ENCODE measurements at regions not wholly inside any gene's neighbourhood (a gene's known extent, or its start where the extent isn't known, plus 50 kb on each side); places are given as distances from the start of the nearest gene placed in this dataset.
A peak's percentile ranks its signal among the peaks of the same experiment; 100 is the strongest.
"Not testable (repeated sequence)": the region's sequence is repeated elsewhere in the genome, so short reads cannot be mapped to it uniquely, and the experiment has no call there.

GRCh38 chr15:81828135-81828534 is 217.7 kb downstream of the MEX3B start:
- no peak for DNase-seq (ENCODE audit: low read depth in 4 of 4, low spot score in 1 of 4)

- no peak for DNase-seq (ENCODE audit: low read depth in 4 of 4, low spot score in 1 of 4)
These were observed 220.7 kb downstream of the MEX3B start for GRCh38 chr15:81825136-81825535.

GRCh38 chr15:81822587-81822986 is 223.2 kb downstream of the MEX3B start:
- DNase-seq (ENCODE audit: low read depth in 4 of 4, low spot score in 1 of 4), result not testable (repeated sequence)

GRCh38 chr15:81819924-81820635 is 225.7 kb downstream of the MEX3B start:
- DNase-seq (ENCODE audit: low read depth in 4 of 4, low spot score in 1 of 4), result no peak

GRCh38 chr15:81814882-81815455 is 230.8 kb downstream of the MEX3B start:
- no peak for DNase-seq (ENCODE audit: low read depth in 4 of 4, low spot score in 1 of 4)

- DNase-seq (ENCODE audit: low read depth in 4 of 4, low spot score in 1 of 4), result no peak
These were observed 232.6 kb downstream of the MEX3B start for GRCh38 chr15:81813215-81813614.

- no peak for DNase-seq (ENCODE audit: low read depth in 4 of 4, low spot score in 1 of 4)
These were observed 233.4 kb downstream of the MEX3B start for GRCh38 chr15:81812456-81812855.

GRCh38 chr15:81811736-81812135 is 234.1 kb downstream of the MEX3B start:
- DNase-seq (ENCODE audit: low read depth in 4 of 4, low spot score in 1 of 4), result no peak

- peak in 1 of 4 experiments; percentile 1 for DNase-seq (ENCODE audit: low read depth in 4 of 4, low spot score in 1 of 4)
These were observed 236.3 kb downstream of the MEX3B start for GRCh38 chr15:81809543-81809942.

GRCh38 chr15:81807806-81808205 is 238.0 kb downstream of the MEX3B start:
- no peak for DNase-seq (ENCODE audit: low read depth in 4 of 4, low spot score in 1 of 4)

- no peak for DNase-seq (ENCODE audit: low read depth in 4 of 4, low spot score in 1 of 4)
These were observed 238.6 kb downstream of the MEX3B start for GRCh38 chr15:81807186-81807585.

- no peak for DNase-seq (ENCODE audit: low read depth in 4 of 4, low spot score in 1 of 4)
These were observed 249.9 kb downstream of the MEX3B start for GRCh38 chr15:81795899-81796298.

- DNase-seq (ENCODE audit: low read depth in 4 of 4, low spot score in 1 of 4), result no peak
These were observed 253.2 kb downstream of the MEX3B start for GRCh38 chr15:81792646-81793045.

GRCh38 chr15:81791322-81791721 is 254.5 kb downstream of the MEX3B start:
- DNase-seq (ENCODE audit: low read depth in 4 of 4, low spot score in 1 of 4), result not testable (repeated sequence)

GRCh38 chr15:81789403-81789802 is 256.4 kb downstream of the MEX3B start:
- DNase-seq (ENCODE audit: low read depth in 4 of 4, low spot score in 1 of 4), result no peak

GRCh38 chr15:81786776-81787175 is 259.0 kb downstream of the MEX3B start:
- no peak for DNase-seq (ENCODE audit: low read depth in 4 of 4, low spot score in 1 of 4)

- no peak for DNase-seq (ENCODE audit: low read depth in 4 of 4, low spot score in 1 of 4)
These were observed 260.1 kb downstream of the MEX3B start for GRCh38 chr15:81785679-81786078.

GRCh38 chr15:81785181-81785580 is 260.6 kb downstream of the MEX3B start:
- DNase-seq (ENCODE audit: low read depth in 4 of 4, low spot score in 1 of 4), result no peak

GRCh38 chr15:81784751-81785150 is 261.1 kb downstream of the MEX3B start:
- no peak for DNase-seq (ENCODE audit: low read depth in 4 of 4, low spot score in 1 of 4)

- DNase-seq (ENCODE audit: low read depth in 4 of 4, low spot score in 1 of 4), result no peak
These were observed 262.2 kb downstream of the MEX3B start for GRCh38 chr15:81783586-81783985.

- no peak for DNase-seq (ENCODE audit: low read depth in 4 of 4, low spot score in 1 of 4)
These were observed 262.7 kb downstream of the MEX3B start for GRCh38 chr15:81783076-81783475.

- DNase-seq (ENCODE audit: low read depth in 4 of 4, low spot score in 1 of 4), result no peak
These were observed 264.4 kb downstream of the MEX3B start for GRCh38 chr15:81781395-81781794.

- DNase-seq (ENCODE audit: low read depth in 4 of 4, low spot score in 1 of 4), result no peak
These were observed 264.9 kb downstream of the MEX3B start for GRCh38 chr15:81780966-81781365.
